WTC11 (cell line): ENCODE measurements at regions not wholly inside any gene's neighbourhood (a gene's known extent, or its start where the extent isn't known, plus 50 kb on each side); places are given as distances from the start of the nearest gene placed in this dataset.

Source experiments
- ATAC-seq: fragments of 200-7000 bp; cut with Tn5 transposase; 2 replicates; pipeline ENCODE4 v1.10.0; 2021; ENCODE audit warnings: mild to moderate bottlenecking, moderate library complexity
- CTCF ChIA-PET: fragments of 300-600 bp; sonication (Branson Sonifier 250); formaldehyde crosslinking; loops from one replicate; lab custom pipeline; 2021; ENCODE audit warnings: antibody characterized with exemption; lab: Charles Lee
- POLR2A ChIA-PET: fragments of 350-600 bp; sonication (Branson Sonifier 250); formaldehyde crosslinking; loops from one replicate; lab custom pipeline; 2021; ENCODE audit warnings: antibody characterized with exemption; lab: Charles Lee
- DNase-seq: peaks from one replicate; pipeline ENCODE4 v3.0.0; 2021; ENCODE audit warnings: low spot score
- H3K27ac Mint-ChIP-seq: 2 replicates; pipeline ENCODE4 v1.8.0; 2021; ENCODE audit warnings: mixed read lengths
- H3K27me3 Mint-ChIP-seq: 2 replicates; pipeline ENCODE4 v1.8.0; 2021; ENCODE audit warnings: low read depth, mild to moderate bottlenecking, moderate library complexity, mixed read lengths
- H3K36me3 Mint-ChIP-seq: 2 replicates; pipeline ENCODE4 v1.8.0; 2021; ENCODE audit warnings: mixed read lengths
- H3K4me1 Mint-ChIP-seq: 2 replicates; pipeline ENCODE4 v1.8.0; 2022; ENCODE audit warnings: mixed read lengths
- H3K4me3 Mint-ChIP-seq: 2 replicates; pipeline ENCODE4 v1.8.0; 2021; ENCODE audit warnings: mild to moderate bottlenecking, moderate library complexity, mixed read lengths
- H3K9me3 Mint-ChIP-seq: 2 replicates; pipeline ENCODE4 v1.8.0; 2021; ENCODE audit warnings: mixed read lengths
- ARID4B ChIP-seq: sonication (generic); formaldehyde crosslinking; IDR thresholded peaks from 2 replicates; pipeline ENCODE4 v1.8.0; 2023; ENCODE audit warnings: missing genetic modification reagents, mild to moderate bottlenecking, borderline replicate concordance
- ATF3 ChIP-seq: sonication (generic); formaldehyde crosslinking; conservative IDR thresholded peaks from 2 replicates; pipeline ENCODE4 v1.8.1; 2022; ENCODE audit warnings: mild to moderate bottlenecking, missing genetic modification reagents
- E2F1 ChIP-seq: sonication (generic); formaldehyde crosslinking; IDR thresholded peaks from 2 replicates; pipeline ENCODE4 v1.8.0; 2022; ENCODE audit warnings: mild to moderate bottlenecking, missing genetic modification reagents
- EMX1 ChIP-seq: fragments of 250-450 bp; sonication (Bioruptor Pico); IDR thresholded peaks from 2 replicates; pipeline ENCODE4 v1.8.0; 2021; ENCODE audit warnings: mild to moderate bottlenecking
- ETV6 ChIP-seq: sonication (generic); formaldehyde crosslinking; IDR thresholded peaks from 2 replicates; pipeline ENCODE4 v1.8.1; 2022; ENCODE audit warnings: mild to moderate bottlenecking, missing genetic modification reagents
- FOXP1 ChIP-seq: sonication (generic); formaldehyde crosslinking; IDR thresholded peaks from 2 replicates; pipeline ENCODE4 v1.8.0; 2022; ENCODE audit warnings: missing genetic modification reagents, mild to moderate bottlenecking, moderate library complexity, borderline replicate concordance
- IRF1 ChIP-seq: sonication (generic); formaldehyde crosslinking; IDR thresholded peaks from 2 replicates; pipeline ENCODE4 v1.8.0; 2023; ENCODE audit warnings: missing genetic modification reagents
- IRF2 ChIP-seq: sonication (generic); formaldehyde crosslinking; IDR thresholded peaks from 2 replicates; pipeline ENCODE4 v1.8.0; 2022; ENCODE audit warnings: low read depth, missing genetic modification reagents, borderline replicate concordance
- NFYB ChIP-seq: sonication (generic); formaldehyde crosslinking; conservative IDR thresholded peaks from 2 replicates; pipeline ENCODE4 v1.8.0; 2022; ENCODE audit warnings: low read depth, missing genetic modification reagents
- NR2C2 ChIP-seq: sonication (generic); formaldehyde crosslinking; IDR thresholded peaks from 2 replicates; pipeline ENCODE4 v1.8.0; 2022; ENCODE audit warnings: mild to moderate bottlenecking, missing genetic modification reagents
- PRDM15 ChIP-seq: sonication (generic); formaldehyde crosslinking; IDR thresholded peaks from 2 replicates; pipeline ENCODE4 v1.8.0; 2022; ENCODE audit warnings: missing genetic modification reagents
- PRRX2 ChIP-seq: fragments of 250-450 bp; sonication (Bioruptor Pico); IDR thresholded peaks from 2 replicates; pipeline ENCODE4 v1.8.0; 2021; ENCODE audit warnings: mild to moderate bottlenecking
- RORB ChIP-seq: fragments of 250-450 bp; sonication (Bioruptor Pico); IDR thresholded peaks from 2 replicates; pipeline ENCODE4 v1.9.0; 2021; ENCODE audit warnings: mild to moderate bottlenecking
- TEAD1 ChIP-seq: sonication (generic); formaldehyde crosslinking; IDR thresholded peaks from 2 replicates; pipeline ENCODE4 v1.8.0; 2022; ENCODE audit warnings: mild to moderate bottlenecking, missing genetic modification reagents
- ZBTB21 ChIP-seq: sonication (generic); formaldehyde crosslinking; IDR thresholded peaks from 2 replicates; pipeline ENCODE4 v1.8.1; 2023; ENCODE audit warnings: mild to moderate bottlenecking, missing genetic modification reagents, borderline replicate concordance
- ZNF219 ChIP-seq: sonication (generic); formaldehyde crosslinking; IDR thresholded peaks from 2 replicates; pipeline ENCODE4 v1.8.0; 2023; ENCODE audit warnings: missing genetic modification reagents, mild to moderate bottlenecking, borderline replicate concordance
- ZNF317 ChIP-seq: sonication (generic); formaldehyde crosslinking; IDR thresholded peaks from 2 replicates; pipeline ENCODE4 v1.8.1; 2023; ENCODE audit warnings: low read depth, mild to moderate bottlenecking, moderate library complexity, missing genetic modification reagents, borderline replicate concordance
- ZNF416 ChIP-seq: fragments of 250-450 bp; sonication (Bioruptor Pico); IDR thresholded peaks from 2 replicates; pipeline ENCODE4 v1.9.0; 2021; ENCODE audit warnings: mild to moderate bottlenecking, inconsistent platforms
- ZNF423 ChIP-seq: fragments of 250-450 bp; sonication (Bioruptor Pico); IDR thresholded peaks from 2 replicates; pipeline ENCODE4 v2.1.2; 2022; ENCODE audit warnings: mild to moderate bottlenecking, moderate library complexity
- TF ChIP-seq, protein P1 (sequence below): fragments of 250-450 bp; sonication (Bioruptor Pico); IDR thresholded peaks from 2 replicates; pipeline ENCODE4 v1.9.0; 2021; ENCODE audit warnings: mild to moderate bottlenecking, borderline replicate concordance

DNA sequence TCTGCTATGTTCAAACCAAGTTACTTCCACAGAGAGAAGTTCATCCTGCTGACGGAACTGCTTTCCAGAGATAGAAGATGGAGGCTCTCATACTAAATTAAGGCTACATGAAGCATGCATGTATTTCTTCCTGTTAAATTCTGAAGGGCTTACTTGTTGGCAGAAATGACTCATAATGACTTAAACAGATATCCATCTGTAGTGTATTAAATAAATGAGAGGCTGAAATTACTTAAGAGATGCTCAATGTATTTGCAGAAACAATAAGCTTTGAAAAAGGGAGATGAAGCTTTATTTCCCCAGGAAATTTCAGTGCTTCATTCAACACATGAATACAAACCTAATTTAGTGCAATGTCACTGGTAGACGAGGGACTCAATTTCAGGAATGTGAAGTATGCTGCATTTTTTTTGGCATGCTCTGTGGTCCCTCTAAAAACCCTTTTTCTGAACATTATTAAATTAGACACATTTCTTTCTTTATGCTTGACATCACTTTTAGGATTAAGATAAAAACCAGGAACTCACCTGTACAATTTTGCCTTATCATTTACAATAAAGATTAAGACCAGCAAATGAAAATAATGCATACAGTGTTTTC is 759.1 kb upstream of the POU3F4 start (continued):
- TF ChIP-seq PRDM15 (no peak), ETV6 (CRISPR knock-in tag) (no peak), FOXP1 (CRISPR knock-in tag) (no peak), ATF3 (CRISPR knock-in tag) (no peak), EMX1 (no peak), TEAD1 (no peak), ZNF423 (CRISPR knock-in tag) (no peak), ZNF416 (CRISPR knock-in tag) (no peak), IRF2 (CRISPR knock-in tag) (no peak)
- TF ChIP-seq, all 79 proteins: peak for 0

GRCh38 chrX:82756272-82756671 is 751.8 kb upstream of the POU3F4 start:
- POLR2A ChIA-PET: no interaction called here
- Mint-ChIP-seq H3K27ac (no peak overlapping the region), H3K4me1 (peaks cover 14% of the 10 kb centered on the region), H3K27me3 (no peaks in the 10 kb centered on the region), H3K4me3 (no peak overlapping the region), H3K9me3 (no peaks in the 10 kb centered on the region), H3K36me3 (no peaks in the 10 kb centered on the region; the same call in 1 of the 2 replicates)
- CTCF ChIA-PET: no interaction called here
- DNase-seq: no peak
- TF ChIP-seq RORB (CRISPR knock-in tag) (no peak), ZNF219 (CRISPR knock-in tag) (no peak)
- no peak for ATAC-seq

- Mint-ChIP-seq H3K27me3 (no peaks in the 10 kb centered on the region), H3K9me3 (no peaks in the 10 kb centered on the region), H3K27ac (no peak overlapping the region), H3K36me3 (no peaks in the 10 kb centered on the region; the same call in 1 of the 2 replicates), H3K4me1 (peaks cover 14% of the 10 kb centered on the region), H3K4me3 (peak overlapping the region; percentile 22; the same call in 1 of the 2 replicates)
- ChIA-PET POLR2A (no interaction called here), CTCF (no interaction called here)
- no peak for DNase-seq
- ATAC-seq: no peak
- no peak for TF ChIP-seq PRRX2 (CRISPR knock-in tag)
- TF ChIP-seq, protein P1, sequence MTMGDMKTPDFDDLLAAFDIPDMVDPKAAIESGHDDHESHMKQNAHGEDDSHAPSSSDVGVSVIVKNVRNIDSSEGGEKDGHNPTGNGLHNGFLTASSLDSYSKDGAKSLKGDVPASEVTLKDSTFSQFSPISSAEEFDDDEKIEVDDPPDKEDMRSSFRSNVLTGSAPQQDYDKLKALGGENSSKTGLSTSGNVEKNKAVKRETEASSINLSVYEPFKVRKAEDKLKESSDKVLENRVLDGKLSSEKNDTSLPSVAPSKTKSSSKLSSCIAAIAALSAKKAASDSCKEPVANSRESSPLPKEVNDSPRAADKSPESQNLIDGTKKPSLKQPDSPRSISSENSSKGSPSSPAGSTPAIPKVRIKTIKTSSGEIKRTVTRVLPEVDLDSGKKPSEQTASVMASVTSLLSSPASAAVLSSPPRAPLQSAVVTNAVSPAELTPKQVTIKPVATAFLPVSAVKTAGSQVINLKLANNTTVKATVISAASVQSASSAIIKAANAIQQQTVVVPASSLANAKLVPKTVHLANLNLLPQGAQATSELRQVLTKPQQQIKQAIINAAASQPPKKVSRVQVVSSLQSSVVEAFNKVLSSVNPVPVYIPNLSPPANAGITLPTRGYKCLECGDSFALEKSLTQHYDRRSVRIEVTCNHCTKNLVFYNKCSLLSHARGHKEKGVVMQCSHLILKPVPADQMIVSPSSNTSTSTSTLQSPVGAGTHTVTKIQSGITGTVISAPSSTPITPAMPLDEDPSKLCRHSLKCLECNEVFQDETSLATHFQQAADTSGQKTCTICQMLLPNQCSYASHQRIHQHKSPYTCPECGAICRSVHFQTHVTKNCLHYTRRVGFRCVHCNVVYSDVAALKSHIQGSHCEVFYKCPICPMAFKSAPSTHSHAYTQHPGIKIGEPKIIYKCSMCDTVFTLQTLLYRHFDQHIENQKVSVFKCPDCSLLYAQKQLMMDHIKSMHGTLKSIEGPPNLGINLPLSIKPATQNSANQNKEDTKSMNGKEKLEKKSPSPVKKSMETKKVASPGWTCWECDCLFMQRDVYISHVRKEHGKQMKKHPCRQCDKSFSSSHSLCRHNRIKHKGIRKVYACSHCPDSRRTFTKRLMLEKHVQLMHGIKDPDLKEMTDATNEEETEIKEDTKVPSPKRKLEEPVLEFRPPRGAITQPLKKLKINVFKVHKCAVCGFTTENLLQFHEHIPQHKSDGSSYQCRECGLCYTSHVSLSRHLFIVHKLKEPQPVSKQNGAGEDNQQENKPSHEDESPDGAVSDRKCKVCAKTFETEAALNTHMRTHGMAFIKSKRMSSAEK (CRISPR knock-in tag): no peak
- no peak for TF ChIP-seq ZBTB21 (CRISPR knock-in tag)
- TF ChIP-seq NR2C2 (CRISPR knock-in tag): no peak
- no peak for TF ChIP-seq IRF1 (CRISPR knock-in tag)
- no peak for TF ChIP-seq ARID4B (CRISPR knock-in tag)
- no peak for TF ChIP-seq ZNF317
- no peak for TF ChIP-seq E2F1
- TF ChIP-seq NFYB: no peak
Observed at GRCh38 chrX:82757614-82758013, 750.5 kb upstream of the POU3F4 start.
